ENCODE measurements at regions not wholly inside any gene's neighbourhood (a gene's known extent, or its start where the extent isn't known, plus 50 kb on each side); places are given as distances from the start of the nearest gene placed in this dataset.

- DNase-seq = no peak
These were observed 239.9 kb upstream of the ZNF32 start for GRCh38 chr10:43888586-43888985.

- DNase-seq = no peak
These were observed 237.2 kb upstream of the ZNF32 start for GRCh38 chr10:43885842-43886241.

GRCh38 chr10:43885252-43885651 is 236.6 kb upstream of the ZNF32 start:
- DNase-seq = no peak

GRCh38 chr10:43884501-43885105 is 235.9 kb upstream of the ZNF32 start:
- no peak for DNase-seq

- no peak for DNase-seq
These were observed 234.0 kb upstream of the ZNF32 start for GRCh38 chr10:43882711-43883110.

- DNase-seq = no peak
These were observed 233.0 kb upstream of the ZNF32 start for GRCh38 chr10:43881657-43882056.

- no peak for DNase-seq
These were observed 231.5 kb upstream of the ZNF32 start for GRCh38 chr10:43880160-43880559.

- DNase-seq = no peak
These were observed 231.1 kb upstream of the ZNF32 start for GRCh38 chr10:43879742-43880141.

GRCh38 chr10:43879162-43879561 is 230.5 kb upstream of the ZNF32 start:
- DNase-seq = no peak

- DNase-seq = no peak
These were observed 229.7 kb upstream of the ZNF32 start for GRCh38 chr10:43878386-43878785.

- DNase-seq = no peak
These were observed 228.3 kb upstream of the ZNF32 start for GRCh38 chr10:43876976-43877375.

GRCh38 chr10:43874984-43875383 is 226.3 kb upstream of the ZNF32 start:
- no peak for DNase-seq

- no peak for DNase-seq
These were observed 225.0 kb upstream of the ZNF32 start for GRCh38 chr10:43873717-43874116.

GRCh38 chr10:43872644-43873043 is 224.0 kb upstream of the ZNF32 start:
- no peak for DNase-seq

- no peak for DNase-seq
These were observed 222.9 kb upstream of the ZNF32 start for GRCh38 chr10:43871545-43871944.

GRCh38 chr10:43870968-43871439 is 222.3 kb upstream of the ZNF32 start:
- no peak for DNase-seq

GRCh38 chr10:43869669-43870322 is 221.1 kb upstream of the ZNF32 start:
- no peak for DNase-seq

GRCh38 chr10:43868952-43869351 is 220.3 kb upstream of the ZNF32 start:
- no peak for DNase-seq

- DNase-seq = no peak
These were observed 219.2 kb upstream of the ZNF32 start for GRCh38 chr10:43867667-43868565.

GRCh38 chr10:43867113-43867512 is 218.4 kb upstream of the ZNF32 start:
- DNase-seq = no peak

GRCh38 chr10:43866712-43867111 is 218.0 kb upstream of the ZNF32 start:
- no peak for DNase-seq

GRCh38 chr10:43865265-43866135 is 216.8 kb upstream of the ZNF32 start:
- no peak for DNase-seq

GRCh38 chr10:43864656-43865055 is 216.0 kb upstream of the ZNF32 start:
- DNase-seq = no peak
